Amniotic epithelial cell (primary cell): ENCODE measurements at regions not wholly inside any gene's neighbourhood (a gene's known extent, or its start where the extent isn't known, plus 50 kb on each side); places are given as distances from the start of the nearest gene placed in this dataset.
"Not testable (repeated sequence)": the region's sequence is repeated elsewhere in the genome, so short reads cannot be mapped to it uniquely, and the experiment has no call there.

ENCODE experiments used
- DNase-seq: peaks from one replicate; pipeline ENCODE4 v3.0.0-alpha.2; 2010; ENCODE audit warnings: low read depth

DNA sequence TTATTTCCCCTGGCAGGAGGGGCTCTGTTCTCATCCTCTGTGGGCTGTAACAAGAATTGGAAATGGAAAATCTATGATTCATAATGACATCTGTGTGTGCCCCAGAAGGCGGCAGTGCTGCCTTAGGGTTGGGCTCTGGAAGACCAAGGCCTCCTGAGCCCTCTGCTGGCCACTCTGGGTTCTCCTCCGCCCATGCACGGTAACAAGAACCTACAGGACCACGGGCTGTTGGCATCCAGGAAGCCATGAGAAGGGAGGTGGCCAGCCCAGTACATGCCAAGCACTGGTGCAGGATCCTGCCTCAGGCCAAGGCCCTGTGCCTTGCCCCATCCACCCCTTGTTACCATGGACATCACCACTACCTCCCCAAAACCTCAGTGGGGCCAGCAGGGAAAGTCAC, 454.2 kb downstream of the TP53TG3F start:
- DNase-seq = not testable (repeated sequence)

DNA sequence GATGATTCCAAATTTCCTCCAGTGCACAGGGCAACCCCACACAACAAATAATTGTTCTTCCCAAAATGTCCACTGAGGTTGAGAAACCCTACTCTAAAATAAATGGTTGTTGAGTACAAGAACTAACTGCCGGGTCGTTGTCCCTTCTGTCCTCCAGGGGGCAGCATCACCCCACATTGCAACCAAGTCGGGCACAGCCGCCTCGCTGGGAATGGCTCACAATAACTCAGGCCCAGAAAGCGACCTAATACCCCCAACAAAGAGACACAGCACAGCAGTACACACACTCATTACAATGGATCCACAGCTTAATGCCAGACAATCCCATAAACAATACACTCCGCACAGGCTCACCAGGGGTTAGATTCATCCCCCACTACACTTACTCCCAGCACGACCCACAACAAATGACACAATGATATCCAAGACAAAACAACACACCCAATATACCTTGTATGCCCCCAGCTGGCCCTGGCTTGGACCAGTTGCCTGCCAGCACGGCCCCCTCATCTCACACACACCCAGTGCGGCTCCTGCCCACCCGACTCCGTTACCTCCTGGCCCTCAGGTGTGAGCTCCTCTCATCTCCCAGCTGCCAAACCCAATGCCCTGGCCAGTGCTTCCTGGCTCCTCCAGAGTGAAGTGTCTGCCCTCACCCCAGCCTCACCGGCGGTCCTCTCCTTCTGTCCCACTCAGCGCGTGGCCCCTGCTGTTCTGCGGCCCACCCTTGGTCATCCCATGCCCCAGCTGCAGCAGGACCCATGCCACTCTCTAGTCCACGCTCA, 461.5 kb downstream of the TP53TG3F start:
- not testable (repeated sequence) for DNase-seq

- not testable (repeated sequence) for DNase-seq
Observed at GRCh38 chr16:33922914-33923313, 463.5 kb downstream of the TP53TG3F start.

DNA sequence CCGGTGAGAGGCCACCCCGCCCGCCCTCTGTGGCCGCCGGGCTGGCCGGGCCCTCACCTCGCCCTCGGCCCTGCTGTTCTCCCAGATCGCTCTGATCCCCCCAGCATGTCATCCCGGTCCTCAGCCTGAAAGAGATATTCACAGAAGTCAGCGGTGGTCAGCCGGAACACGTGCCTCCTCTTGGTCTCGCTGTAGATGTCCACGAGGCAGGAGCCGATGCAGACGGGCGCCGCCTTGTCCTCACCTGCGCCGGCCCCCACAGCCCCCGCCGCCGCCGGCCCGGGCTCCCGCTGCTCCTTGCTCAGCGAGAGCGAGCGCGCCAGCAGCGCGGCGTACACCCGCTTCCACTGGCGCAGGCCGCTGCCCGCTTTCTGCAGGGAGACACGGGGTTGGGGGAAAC, 468.6 kb downstream of the TP53TG3F start:
- not testable (repeated sequence) for DNase-seq

DNA sequence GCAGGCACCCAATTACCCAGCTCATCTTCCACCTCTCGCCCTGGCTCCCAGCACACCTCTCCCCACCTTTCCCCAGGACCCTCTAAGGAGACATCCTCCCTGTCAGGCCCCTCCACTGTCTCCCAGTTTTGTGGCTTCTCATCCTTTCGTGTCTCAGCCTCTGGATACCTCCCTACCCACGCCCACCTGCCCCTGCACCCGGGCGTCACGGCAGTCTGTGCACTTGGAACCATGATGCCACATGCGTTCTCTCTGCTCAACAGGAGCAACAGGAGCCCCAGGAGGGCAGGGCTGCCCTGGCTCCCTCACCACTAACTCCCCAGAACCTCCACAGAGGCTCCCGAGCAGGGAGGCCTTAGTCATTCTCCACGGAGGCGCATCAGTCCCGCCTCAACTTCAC, 472.8 kb downstream of the TP53TG3F start:
- not testable (repeated sequence) for DNase-seq

DNA sequence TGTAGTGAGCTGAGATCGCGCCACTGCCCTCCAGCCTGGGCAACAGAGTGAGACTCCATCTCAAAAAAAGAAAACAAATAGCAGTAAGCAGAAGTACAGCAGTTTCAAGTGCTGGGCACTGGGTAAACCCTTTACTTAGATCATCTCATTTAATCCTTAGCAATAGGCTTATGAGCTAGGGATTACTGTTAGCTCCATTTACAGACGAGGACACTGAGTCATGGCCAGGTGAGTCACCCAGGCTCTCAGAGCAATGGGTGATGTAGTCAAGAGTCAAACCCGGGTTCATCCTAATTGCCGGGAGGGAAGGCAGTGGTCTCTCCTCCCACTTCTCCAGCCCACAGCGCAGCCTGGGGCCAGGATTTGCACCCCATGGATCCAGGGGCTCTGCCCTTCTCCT, 473.6 kb downstream of the TP53TG3F start:
- not testable (repeated sequence) for DNase-seq

- not testable (repeated sequence) for DNase-seq
Observed at GRCh38 chr16:33935766-33936165, 476.4 kb downstream of the TP53TG3F start.

DNA sequence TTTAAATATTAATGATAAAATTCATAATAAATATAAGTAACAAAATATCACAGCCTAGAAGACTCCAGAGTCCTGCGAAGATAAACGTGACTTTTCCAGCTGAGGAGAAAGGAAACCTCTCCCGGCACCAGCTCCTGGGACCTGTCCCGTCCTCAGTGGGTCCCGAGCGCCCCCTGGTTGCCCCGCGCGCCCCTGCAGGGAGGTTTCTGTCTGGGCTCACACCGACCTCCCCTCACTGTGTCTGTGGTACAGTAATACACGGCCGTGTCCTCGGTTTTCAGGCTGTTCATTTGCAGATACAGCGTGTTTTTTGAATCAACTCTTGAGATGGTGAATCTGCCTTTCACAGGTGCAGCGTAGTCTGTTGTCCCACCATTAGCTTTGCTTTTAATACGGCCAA, 478.7 kb downstream of the TP53TG3F start:
- DNase-seq = not testable (repeated sequence)

- not testable (repeated sequence) for DNase-seq
Observed at GRCh38 chr16:33961536-33961935, 502.1 kb downstream of the TP53TG3F start.

DNA sequence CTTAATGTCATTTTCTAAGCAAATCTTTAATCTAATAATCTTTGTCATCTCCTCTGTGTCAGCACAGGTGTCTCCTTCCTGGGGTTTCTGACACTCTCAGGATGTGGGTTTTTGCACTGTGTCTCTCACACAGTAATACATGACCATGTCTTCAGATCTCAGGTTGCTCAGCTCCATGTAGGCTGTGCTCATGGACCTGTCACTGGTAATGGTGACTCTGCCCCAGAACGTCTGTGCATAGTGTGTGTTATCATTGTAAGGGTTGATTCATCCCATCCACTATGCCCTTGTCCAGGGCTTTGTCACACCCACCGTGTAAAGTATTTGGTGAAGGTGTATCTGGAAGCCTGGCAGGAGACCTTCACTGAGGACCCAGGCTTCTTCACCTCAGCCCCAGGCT, 506.1 kb downstream of the TP53TG3F start:
- DNase-seq = not testable (repeated sequence)

- not testable (repeated sequence) for DNase-seq
Observed at GRCh38 chr16:33966855-33967254, 507.4 kb downstream of the TP53TG3F start.

GRCh38 chr16:33974557-33974956, 515.1 kb downstream of the TP53TG3F start:
- DNase-seq = not testable (repeated sequence)

- DNase-seq = not testable (repeated sequence)
Observed at GRCh38 chr16:33975744-33976143, 516.3 kb downstream of the TP53TG3F start.

DNA sequence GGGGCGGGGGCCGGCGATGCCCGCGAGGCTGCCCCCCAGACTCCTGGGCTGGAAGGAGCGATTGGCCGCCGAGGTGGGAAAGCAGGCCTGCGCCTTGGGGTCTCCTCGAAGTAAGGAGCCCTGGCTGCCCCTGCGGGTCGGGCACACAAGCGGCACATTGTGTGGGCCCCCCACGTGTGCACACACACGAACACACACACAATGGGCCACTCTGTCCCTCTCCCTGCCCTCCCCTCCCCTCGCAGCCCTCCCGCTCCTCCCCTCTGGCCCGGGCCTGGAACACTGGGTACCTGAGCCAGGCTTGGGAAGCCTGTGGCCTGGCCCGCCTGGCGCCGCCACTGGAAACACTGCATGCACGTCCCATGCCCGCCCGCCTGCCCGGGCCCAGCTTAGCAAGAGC, 517.1 kb downstream of the TP53TG3F start:
- not testable (repeated sequence) for DNase-seq

DNA sequence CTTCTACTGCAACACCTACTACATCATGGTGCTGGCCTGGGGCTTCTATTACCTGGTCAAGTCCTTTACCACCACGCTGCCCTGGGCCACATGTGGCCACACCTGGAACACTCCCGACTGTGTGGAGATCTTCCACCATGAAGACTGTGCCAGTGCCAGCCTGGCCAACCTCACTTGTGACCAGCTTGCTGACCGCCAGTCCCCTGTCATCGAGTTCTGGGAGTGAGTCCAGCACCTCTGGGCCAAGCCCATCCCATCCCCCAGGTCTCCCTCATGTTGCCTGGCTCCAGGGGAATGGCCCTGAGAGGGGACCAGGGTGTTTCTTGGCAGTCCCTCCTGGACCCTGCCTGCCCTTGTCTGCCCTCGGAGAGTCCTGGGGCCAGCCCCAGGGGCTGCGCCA, 519.4 kb downstream of the TP53TG3F start:
- DNase-seq = not testable (repeated sequence)

DNA sequence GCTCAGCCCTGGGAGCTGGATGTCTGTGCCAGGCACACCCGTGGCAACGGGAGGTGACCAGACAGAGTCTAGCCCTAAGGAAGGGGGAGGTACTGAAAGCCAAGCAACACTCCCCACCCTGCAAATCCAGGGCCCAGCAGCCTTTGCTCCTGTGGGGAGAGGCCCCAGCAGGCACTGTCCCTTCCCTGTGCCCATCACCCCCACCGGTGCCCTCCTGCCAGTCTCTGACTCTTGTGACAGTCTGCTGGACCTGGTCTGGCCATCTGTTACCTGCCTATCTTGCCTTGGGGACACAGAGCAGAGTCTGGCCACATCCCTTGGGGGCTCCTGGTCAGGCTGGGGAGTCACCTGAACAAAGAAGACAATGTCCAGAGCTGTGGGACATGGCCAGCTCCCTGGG, 520.2 kb downstream of the TP53TG3F start:
- not testable (repeated sequence) for DNase-seq

DNA sequence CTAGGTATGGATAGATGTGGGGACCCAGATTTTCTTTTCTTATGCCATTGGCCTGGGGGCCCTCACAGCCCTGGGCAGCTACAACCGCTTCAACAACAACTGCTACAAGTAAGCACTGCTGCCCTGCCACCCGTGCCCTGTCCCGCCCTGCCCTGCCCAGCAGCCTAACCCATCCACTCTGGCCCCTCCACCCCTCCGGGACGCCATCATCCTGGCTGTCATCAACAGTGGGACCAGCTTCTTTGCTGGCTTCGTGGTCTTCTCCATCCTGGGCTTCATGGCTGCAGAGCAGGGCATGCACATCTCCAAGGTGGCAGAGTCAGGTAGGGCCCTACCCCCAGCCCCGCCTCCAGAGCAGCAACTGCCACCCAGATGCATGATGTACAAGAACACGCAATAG, 521.3 kb downstream of the TP53TG3F start:
- not testable (repeated sequence) for DNase-seq

- DNase-seq = not testable (repeated sequence)
Observed at GRCh38 chr16:33984428-33984827, 525.0 kb downstream of the TP53TG3F start.

- DNase-seq = not testable (repeated sequence)
Observed at GRCh38 chr16:33986521-33986920, 527.1 kb downstream of the TP53TG3F start.

DNA sequence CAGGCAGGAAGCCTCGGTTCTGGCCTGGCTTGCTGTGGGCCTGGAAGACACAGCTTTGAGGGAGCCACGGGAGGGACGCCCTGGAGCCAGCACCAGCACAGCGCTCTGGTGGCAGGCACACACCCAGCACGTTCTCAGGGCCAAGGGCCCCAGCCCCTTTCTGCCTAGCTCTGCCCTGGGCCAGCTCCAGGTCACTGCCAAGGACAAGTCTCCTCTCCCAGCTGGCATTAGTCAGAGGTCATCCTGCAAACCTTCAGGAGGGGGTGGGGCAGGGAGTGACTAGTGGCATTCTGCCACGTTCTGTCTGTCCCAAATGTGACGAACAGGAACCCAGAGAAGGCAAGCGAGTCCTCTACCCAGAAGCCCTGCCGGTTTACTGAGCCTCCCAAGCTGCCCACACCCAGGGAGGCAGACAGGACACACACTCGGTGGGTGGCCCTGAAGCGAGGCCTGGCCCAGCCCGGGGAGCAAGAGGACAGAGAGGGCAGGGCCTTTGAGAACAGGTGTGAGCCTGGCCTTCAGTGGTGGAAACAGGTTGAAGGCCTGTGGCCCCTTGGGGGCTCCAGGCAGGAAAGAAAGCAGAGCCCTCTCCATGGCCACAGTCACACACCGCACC, 528.0 kb downstream of the TP53TG3F start:
- DNase-seq = not testable (repeated sequence)

DNA sequence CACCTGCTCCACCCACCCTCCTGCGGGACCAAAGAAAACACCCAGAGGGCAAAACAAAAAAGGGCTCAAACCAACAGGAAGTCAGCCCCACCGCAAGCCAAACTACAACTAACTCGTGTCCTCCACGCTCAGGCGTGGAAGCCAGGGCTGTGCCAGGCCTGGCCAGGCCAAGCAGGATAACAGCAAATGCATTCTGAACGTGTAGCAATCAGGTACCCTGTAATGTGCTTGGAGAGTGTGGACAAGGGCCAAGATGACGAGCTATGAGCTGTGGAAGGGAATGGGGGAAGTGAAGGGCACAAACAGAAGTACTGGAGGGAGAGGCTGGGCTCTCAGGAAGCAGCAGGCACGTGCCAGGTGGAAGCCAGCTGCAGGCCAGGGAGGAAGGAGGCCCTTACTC, 528.6 kb downstream of the TP53TG3F start:
- DNase-seq = not testable (repeated sequence)

DNA sequence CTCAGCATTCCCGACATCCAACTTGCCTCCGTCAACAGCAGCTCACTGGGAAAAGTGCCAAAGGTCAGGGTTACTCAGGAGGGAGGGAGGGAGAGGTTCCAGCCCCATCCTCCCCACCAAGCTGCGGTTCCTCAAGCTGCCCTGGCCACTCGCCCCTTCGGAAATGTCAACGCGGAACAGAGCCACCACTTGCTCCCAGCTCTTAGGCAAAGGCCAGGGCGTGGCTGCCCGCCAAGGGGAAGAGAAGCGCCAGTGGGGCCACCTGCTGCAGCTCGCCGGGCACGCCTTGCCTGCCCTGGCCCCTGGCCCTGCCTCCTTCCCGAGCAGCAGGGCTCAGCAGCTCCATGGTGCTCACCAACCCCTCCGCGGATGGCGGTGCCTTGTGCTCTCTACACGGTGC, 531.1 kb downstream of the TP53TG3F start:
- not testable (repeated sequence) for DNase-seq

GRCh38 chr16:33992513-33993177, 533.2 kb downstream of the TP53TG3F start:
- not testable (repeated sequence) for DNase-seq
